HG03196 (cell line): ENCODE measurements at regions not wholly inside any gene's neighbourhood (a gene's known extent, or its start where the extent isn't known, plus 50 kb on each side); places are given as distances from the start of the nearest gene placed in this dataset.

Experiments used
- ATAC-seq: cut with Tn5 transposase; IDR thresholded peaks from one replicate; pipeline ENCODE4 v1.9.1; 2021; ENCODE audit not compliant: unreplicated experiment

GRCh38 chr4:179486570-179487335, 2044.5 kb upstream of the AGA start:
- no peak for ATAC-seq

- ATAC-seq = no peak
These were observed 2050.2 kb upstream of the AGA start for GRCh38 chr4:179492260-179493080.

DNA sequence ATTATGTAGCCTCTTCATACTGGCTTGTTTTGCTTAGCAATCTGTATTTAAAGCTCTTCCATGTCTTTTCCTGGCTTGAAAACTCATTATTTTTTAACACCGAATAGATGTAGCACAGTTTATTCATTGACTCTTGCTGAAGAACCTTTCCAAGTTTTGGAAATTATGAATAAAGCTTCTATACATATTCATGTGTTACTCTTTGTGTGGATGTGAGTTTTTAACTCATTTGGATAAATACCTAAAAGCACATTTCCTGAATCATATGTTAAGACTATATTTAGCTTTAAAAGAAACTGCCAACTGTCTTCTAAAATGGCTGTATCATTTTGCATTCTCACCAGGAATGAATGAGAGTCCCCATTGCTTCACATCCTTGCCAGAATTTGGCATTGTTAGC, 2061.7 kb upstream of the AGA start:
- ATAC-seq = no peak

DNA sequence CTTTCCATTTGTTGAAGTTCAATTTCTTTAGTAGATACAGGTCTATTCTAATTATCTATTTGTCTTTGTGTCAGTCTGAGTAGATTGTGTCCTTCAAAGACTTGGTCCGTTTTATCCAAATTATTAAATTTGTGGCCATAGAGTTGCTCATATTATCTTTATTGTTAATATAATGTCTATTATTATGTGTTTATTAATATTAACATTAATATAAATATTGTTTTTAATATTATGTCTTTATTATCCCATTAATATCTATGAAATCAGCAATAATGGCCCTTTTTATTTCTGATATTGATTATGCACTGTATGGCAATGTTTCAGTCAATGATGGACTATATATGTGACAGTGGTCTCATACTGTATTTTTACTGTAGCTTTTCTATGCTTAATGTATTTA, 2067.3 kb upstream of the AGA start:
- ATAC-seq = no peak

DNA sequence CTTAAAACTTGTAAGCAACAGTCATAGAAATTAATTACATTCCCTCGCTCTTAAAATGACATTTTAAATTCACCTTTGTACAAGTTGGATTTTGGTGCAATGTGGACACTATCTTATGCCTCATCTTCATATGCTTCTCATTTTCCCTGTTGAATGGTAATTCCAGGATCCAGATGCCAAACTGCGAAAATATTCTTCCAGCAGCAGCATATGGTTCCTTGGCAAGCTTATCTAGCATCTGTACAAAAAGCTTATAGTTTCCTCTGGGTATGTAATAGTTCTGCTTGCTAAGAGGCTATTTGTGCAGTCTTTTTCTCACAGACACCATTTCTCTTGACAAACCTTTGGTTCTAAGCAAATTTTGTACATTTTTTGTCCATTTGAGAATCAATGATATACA, 2079.7 kb upstream of the AGA start:
- ATAC-seq = no peak

- no peak for ATAC-seq
These were observed 2088.7 kb upstream of the AGA start for GRCh38 chr4:179530958-179531357.

GRCh38 chr4:179536694-179537093, 2094.5 kb upstream of the AGA start:
- no peak for ATAC-seq

- ATAC-seq = no peak
These were observed 2097.4 kb upstream of the AGA start for GRCh38 chr4:179539641-179540040.

GRCh38 chr4:179543771-179544170, 2101.5 kb upstream of the AGA start:
- ATAC-seq = no peak

GRCh38 chr4:179544496-179544895, 2102.3 kb upstream of the AGA start:
- no peak for ATAC-seq

- no peak for ATAC-seq
These were observed 2109.9 kb upstream of the AGA start for GRCh38 chr4:179552131-179552530.

DNA sequence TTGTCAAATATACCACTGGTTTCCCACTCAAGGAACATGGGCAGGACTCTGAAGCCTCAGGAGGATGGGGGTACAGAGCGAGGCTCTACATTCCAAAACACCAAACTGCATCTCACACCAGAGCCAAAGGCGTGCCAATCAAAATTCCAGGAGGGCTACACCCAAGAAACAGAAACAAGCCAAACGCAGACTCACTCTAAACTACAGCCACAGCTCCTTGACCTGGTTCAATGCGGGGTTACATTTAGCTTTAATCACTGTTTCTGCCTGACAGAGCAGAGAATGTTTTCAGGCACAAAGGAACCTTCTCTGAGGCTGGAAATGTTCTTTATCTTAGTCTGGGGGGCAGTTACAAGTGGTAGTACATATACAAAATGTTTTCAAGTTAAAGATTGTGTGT, 2121.5 kb upstream of the AGA start:
- no peak for ATAC-seq

DNA sequence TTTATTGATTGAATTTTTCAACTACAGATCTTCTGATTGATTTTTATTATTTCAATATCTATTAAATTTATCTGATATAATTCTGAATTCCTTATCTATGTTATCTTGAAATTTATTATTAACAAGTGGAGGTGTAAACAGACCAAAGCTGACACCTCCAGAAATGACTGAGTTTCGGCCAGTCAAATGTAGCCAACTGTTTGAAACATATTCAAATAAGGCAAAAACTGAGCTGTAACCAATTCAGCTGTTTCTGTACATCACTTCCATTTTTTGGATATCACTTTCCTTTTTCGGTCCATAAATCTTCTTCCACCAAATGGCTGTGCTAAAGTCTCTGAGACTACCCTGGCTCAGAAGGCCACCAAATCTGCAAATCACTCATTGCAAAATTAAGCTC, 2127.3 kb upstream of the AGA start:
- ATAC-seq = no peak

DNA sequence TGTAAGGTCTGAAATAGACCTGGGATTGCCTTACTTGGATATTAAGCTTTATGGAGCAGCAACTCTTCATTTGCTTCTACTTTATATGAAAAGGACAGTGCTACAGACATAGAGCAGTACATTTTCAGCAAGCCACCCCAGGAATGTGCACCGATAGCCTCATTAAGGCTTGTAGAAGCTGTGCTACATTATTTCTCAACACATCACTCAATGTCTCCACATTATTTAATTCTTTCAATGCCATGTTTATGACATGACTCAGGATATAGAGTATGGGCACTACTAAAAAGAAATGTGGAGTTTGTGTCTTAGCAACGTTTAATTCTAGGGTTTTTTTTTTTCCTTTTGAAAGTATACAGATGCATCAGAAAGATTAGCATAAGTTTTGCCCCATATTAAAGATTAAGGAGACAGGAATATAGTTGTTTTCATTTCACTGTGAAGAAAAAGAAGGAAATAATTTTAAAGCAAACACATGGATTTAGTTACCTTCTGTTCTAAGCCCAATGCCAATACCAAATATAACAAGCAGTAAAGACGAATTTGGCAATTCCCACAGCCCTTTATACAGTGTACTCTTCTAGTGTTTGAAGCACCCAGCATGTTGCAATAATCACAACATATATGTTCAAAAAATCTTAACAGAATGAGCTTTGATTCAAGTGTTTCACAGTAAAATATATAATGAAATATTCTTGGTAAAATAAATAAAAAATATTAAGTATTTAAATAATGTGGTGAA, 2140.1 kb upstream of the AGA start:
- no peak for ATAC-seq

DNA sequence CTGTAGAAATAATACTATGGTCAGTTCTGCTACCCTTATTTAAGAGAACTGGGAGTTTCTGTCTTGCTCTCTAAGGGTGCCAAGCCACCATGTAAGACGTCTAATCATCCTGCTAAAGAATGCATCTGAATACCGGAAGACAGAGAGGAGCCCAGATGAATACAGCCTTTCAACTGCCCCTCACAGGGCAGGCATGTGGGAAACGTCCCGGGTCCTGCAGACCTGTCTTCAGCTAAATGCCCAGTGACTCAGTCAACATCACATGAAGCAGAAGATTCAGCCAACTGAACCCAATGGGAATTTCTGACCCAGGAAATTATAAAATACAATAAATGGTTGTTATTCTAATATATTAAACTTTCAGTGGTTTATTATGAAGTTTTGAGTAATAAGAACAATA, 2141.0 kb upstream of the AGA start:
- no peak for ATAC-seq

DNA sequence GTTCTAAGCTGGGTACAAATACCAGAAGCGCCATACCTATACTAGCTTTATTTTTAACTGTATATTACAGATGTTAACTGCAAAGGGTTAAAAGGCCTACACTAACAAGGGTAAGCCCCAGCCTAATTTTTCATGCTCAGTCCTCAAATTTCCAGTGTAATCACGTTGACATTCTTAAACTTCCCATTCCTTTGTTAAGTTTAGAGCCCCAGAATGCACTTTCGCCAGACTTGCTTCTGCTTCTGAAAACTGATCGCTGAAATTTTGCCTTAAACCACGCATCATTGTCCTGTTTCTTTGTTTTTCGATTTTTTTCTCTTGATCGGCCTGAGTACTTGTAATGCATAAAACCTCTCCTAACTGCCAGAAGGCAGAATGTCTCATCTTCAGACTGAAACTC, 2141.9 kb upstream of the AGA start:
- no peak for ATAC-seq

- no peak for ATAC-seq
These were observed 2143.5 kb upstream of the AGA start for GRCh38 chr4:179585761-179586160.

- ATAC-seq = no peak
These were observed 2144.2 kb upstream of the AGA start for GRCh38 chr4:179586460-179586859.

GRCh38 chr4:179595671-179596410, 2153.6 kb upstream of the AGA start:
- ATAC-seq = no peak

GRCh38 chr4:179596621-179597020, 2154.4 kb upstream of the AGA start:
- no peak for ATAC-seq

GRCh38 chr4:179597301-179597700, 2155.1 kb upstream of the AGA start:
- ATAC-seq = no peak
